Mammary epithelial cell (primary cell): ENCODE measurements at regions not wholly inside any gene's neighbourhood (a gene's known extent, or its start where the extent isn't known, plus 50 kb on each side); places are given as distances from the start of the nearest gene placed in this dataset.

Experiments
- CTCF ChIP-seq, 2 donors: IDR thresholded peaks in 1 of 2; conservative IDR thresholded peaks in 1 of 2; 2 replicates each; pipeline ENCODE4 v1.5.1; 2011 to 2012; ENCODE audit warnings: inconsistent platforms in 2 of 2, low read length in 2 of 2, mild to moderate bottlenecking in 2 of 2, control low read depth in 1 of 2, low read depth in 1 of 2; ENCODE audit not compliant: insufficient read depth in 1 of 2; ENCODE audit errors: extremely low read depth in 1 of 2
- EZH2 ChIP-seq: IDR thresholded peaks from 2 replicates; pipeline ENCODE4 v1.6.1; 2012; ENCODE audit warnings: low read length, inconsistent platforms, borderline replicate concordance

GRCh38 chr10:35705671-35706070 is 63.6 kb upstream of the FZD8 start:
- no peak for TF ChIP-seq CTCF (conservative IDR thresholded peaks at IDR 0.05 in 1 of 2, IDR thresholded peaks at IDR 0.05 in 1 of 2; ENCODE audit: extremely low read depth in 1 of 2, insufficient read depth in 1 of 2, low read depth in 1 of 2, low read length in 2 of 2)
- TF ChIP-seq EZH2: no peak
